CD4-positive, alpha-beta T cell treated with Interferon alpha-2 for 1 hour (primary cell): ENCODE measurements at regions not wholly inside any gene's neighbourhood (a gene's known extent, or its start where the extent isn't known, plus 50 kb on each side); places are given as distances from the start of the nearest gene placed in this dataset.
"Not testable (repeated sequence)": the region's sequence is repeated elsewhere in the genome, so short reads cannot be mapped to it uniquely, and the experiment has no call there.

Experiments used
- DNase-seq, 2 donors: peaks; one replicate each; pipeline ENCODE4 v3.0.0-alpha.2; 2020 to 2022

DNA sequence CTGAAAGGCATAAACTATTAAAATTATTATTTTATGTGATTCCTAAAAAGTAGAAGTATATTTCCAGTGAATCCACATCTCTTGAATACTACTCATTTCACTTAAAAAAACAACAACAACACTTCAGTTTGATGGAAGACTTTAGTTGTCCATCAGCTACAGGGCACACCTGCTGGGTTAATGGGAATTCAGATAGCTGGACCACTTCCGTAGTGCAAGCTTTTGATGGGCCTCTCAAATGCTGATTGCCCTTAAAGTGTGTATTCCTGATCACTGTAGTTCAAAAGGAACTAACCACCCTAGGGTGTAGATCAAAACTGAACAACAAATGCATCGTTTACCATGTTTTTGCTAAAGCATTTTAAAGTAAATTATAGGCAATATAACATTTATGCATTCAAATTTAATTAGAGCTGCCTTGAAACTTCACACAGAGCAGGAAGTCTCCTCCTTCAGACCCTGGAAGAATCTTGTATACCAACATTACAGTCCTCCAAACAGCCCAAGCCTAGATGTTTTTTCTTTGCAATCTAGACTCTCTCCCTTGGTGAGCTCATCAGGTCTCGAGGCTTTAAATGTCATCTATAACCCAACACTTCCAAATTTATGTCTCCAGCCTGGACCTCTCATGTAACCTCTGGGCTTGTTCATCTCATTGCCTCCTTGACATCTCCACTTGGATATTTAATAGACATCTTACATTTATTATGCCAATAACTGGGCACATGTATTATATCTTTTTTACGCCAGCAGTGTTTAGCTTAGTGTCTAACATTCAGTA, 510.1 kb upstream of the SLC39A10 start:
- no peak for DNase-seq

DNA sequence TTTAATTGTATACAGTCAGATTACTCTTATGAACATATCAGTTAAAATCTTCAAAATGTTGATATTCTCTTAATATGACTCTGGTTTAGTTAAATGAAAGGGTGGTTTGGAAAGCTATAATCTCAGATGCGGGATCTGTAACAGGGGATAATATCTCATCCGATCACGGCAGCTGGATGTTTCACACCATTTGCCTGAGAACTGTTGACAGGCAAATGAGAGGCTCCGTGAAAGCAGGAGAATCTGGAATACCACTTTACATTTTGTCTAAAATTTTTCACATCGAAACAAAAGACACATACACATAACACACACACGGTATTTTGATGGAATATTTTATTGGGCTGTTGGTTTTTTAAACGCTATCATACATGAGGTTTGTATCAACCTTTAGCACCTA, 518.6 kb upstream of the SLC39A10 start:
- no peak for DNase-seq

DNA sequence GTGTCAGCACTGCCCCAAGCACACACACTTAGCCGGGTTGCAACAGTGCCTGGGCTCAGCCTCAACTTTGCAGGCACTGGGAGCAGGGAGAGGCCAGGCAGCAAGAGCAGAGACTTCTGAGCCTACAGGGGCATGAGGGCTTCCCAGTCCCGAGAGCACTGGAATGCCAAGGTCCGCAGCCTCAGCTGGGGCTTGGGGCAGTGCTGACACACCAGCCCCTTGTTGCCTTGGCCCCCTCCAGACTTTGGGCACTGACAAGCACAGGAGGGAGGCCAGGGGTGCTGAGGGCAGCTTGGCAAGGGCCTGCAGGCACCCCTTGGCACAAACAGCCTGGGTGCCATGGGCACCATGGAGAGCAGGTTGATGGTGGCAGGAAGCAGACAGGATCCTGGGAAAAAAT, 531.1 kb upstream of the SLC39A10 start:
- not testable (repeated sequence) for DNase-seq

DNA sequence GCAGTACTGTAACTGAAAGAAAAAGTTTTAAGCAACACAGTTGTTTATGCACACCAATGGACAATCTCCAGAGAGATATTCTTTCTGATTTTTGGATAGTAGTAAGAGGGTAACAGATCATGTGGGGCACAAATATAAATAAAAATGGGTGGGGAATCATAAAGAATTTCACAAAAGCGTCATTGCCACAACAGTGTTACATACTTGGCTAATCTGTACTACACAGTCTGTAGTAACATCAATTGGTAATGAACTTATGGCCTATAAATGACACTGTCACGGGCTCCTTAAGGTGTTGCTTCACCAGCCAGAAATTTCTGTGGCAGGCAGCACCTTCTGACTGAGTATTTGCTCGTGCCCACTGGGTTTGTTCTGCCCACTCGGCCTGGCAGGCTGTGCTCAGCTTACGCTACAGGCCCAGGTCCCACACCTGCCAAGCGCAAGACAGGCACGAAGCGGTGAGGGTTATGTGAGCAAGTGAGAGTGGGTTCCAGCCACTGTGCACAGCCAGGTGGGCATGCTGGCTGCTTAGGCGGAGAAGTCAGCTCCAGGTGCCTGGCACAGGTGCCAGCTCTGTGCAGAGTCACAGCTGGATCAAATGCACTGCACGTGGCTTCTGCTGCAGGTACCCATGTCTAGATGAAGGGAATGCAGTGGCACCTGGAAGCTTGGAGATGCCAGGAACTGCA, 532.5 kb upstream of the SLC39A10 start:
- no peak for DNase-seq

DNA sequence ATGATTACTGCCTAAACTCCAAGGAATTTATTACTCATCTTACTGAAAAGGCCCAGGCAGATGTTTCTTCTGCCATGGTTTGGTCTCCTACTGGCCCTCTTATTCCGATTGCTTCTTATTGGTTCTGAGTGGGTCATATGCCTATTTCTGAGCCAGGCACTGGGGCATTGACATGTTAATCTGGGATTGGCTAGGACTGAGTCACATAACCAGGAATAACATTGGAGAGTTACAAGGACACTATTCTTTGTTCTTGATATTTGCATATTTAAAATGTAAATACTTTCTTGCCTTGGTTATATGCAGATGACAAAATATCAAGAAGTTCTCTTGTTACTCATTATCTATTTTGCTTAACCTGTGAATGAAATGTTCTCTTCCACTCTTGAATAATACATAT, 534.4 kb upstream of the SLC39A10 start:
- no peak for DNase-seq

DNA sequence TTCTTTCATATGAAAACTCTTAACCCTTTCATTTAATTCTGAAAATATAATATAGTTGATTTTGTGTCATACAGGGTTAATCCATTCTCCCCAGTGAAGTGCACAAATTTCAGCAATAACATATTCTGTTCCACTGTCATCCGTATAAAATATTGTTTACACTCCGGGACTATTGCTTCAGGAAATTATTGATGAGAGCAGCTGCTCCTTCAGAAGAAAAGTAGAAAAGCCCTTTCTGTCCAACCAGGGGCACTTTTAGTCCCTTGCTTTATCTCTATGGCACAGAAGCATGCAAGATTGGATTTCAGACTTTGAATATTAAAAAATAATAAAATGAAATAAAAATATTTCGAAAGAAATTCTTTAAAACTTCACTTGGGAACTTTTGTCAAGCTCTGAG, 535.7 kb upstream of the SLC39A10 start:
- DNase-seq = no peak

DNA sequence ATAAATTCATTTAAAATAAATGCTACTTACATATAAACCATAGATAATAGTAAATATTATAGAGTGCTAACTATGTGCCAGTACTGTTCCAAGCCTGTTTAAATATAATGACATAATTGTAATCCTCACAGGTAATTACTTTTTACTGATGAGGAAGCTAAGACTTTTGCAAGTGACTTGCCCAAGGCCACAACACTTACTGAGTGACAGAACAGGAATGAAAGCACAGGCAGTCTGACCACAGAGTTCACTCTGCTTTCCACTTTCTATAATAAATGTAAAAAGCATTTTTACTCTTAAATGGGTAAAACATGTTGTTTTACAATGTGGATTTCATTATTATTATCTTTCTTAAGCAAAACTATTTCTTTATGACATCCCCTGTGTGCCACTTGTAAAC, 537.8 kb upstream of the SLC39A10 start:
- DNase-seq = no peak

DNA sequence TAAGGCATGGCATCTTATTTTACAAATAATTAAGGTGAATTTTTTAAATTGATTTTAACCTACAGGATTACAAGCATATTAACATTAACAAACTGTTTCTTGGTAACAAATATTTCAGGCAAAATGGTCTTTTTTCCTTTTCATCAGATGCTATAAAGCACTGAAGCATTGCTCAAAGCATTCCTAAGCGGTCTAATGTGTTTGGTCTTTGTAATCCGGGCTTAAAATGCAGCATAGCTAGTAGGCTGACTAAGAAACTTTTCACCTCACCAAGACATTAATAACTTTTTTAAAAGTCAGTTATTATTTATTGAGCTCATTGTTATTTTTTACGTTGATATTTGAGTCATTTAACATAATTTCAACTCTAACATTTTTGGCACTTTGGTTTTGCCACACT, 538.8 kb upstream of the SLC39A10 start:
- DNase-seq = no peak

DNA sequence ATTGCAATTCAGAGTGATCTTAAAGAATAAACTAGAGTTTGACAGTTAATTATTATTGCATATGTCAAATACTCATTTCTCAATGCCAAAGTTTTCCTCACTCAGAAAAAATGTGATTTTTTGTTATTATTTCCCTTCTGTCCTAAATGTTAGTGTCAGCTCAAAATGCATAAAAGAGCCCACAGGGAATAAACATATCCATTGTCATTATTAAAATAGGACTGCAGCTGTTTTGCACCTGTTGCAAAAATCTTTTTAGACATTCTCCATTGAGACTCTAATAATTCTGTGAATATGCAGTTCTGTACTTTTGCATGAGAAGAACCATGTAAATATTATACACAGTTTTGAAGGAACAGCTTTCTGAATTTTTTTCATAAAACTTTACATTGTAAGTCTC, 540.0 kb upstream of the SLC39A10 start:
- DNase-seq = no peak

DNA sequence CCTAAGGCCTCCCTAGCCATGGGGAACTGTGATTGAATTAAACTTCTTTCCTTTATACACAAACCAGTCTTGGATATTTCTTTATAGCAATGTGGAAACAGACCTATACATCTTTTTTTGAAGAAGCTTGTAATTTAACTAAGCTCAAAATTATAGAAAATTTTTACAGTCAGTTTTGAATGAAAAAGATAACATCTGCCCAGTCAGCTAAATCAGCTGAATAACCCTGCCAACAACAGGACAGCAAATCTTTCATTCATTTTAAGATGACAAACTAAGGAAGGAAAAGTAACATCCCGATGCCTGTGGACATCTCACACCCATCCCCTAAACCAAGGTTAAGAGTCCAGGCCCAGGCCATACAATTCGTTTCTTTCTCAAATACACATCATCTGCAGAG, 541.3 kb upstream of the SLC39A10 start:
- no peak for DNase-seq

DNA sequence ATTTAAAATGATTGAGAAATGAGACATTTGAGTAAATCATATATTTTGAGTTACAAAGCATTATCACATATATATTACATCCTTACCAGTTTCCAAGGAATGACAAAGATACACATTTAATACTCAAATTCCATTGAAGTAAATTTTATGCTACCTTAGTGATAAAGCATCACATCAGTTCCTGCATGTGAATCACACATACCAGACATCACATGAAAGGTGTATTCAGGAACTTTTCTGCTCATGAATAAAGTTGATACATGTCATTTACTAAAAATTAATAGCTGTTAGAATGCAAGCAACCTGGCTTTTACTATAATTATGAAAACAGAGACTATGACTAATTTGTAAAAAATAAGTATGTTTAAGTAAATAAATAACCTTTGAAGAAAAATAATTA, 548.8 kb upstream of the SLC39A10 start:
- DNase-seq = no peak

DNA sequence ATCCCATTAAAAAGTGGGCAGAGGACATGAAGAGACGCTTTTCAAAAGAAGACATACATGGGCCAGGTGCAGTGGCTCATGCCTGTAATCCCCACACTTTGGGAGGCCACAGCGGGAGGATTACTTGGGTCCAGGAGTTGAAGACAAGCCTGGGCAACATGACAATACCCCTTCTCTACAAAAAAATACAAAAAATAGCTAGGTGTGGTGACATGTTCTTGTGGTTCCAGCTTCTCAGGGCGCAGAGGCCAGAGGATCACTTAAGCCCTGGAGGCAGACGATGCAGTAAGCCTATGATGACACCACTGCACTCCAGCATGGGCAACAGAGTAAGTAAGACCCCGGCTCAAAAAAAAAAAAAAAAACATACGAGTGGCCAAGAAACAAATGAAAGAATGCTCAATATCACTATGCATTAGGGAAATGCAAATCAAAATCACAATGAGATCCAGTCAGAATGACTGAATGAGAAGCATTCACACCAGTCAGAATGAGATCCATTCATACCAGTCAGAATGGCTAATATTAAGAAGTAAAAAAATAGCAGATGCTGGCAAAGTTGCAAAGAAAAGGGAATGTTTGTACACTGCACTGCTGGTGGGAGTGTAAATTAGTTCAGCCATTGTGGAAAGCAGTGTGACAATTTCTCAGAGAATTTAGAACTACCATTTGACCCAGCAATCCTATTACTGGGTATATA, 550.2 kb upstream of the SLC39A10 start:
- no peak for DNase-seq

DNA sequence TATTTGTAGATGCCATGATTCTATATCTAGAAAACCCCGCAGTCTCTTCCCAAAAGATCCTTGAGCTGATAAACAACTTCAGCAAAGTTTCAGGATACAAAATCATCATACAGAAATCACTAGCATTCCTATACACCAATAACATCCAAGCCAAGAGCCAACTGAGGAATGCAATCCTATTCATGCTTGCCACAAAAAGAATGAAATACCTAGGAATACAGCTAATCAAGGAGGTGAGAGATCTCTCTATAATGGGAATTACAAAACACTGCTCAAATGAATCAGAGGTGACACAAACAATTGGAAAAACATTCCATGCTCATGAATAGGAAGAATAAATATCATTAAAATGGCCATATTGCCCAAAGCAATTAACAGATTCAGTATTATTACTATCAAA, 551.4 kb upstream of the SLC39A10 start:
- no peak for DNase-seq

DNA sequence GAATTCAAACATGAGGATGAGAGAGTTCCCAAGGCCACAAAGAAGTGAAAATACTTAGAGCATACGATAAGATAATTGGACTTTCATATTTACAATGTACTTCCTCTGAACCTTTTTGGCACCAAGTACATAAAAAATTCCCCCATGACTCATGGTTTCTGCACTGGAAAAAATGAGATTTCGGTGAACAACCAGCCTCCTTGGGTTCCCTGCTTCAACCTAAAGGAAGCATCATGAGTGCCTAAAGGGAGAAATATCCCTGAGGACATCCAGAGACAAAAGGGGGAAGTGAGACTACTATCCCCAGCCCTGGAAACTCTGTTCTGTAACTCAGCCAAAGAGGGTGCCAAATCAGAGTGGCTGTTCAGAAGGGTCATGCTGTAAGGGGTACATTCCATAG, 562.7 kb upstream of the SLC39A10 start:
- DNase-seq = no peak

DNA sequence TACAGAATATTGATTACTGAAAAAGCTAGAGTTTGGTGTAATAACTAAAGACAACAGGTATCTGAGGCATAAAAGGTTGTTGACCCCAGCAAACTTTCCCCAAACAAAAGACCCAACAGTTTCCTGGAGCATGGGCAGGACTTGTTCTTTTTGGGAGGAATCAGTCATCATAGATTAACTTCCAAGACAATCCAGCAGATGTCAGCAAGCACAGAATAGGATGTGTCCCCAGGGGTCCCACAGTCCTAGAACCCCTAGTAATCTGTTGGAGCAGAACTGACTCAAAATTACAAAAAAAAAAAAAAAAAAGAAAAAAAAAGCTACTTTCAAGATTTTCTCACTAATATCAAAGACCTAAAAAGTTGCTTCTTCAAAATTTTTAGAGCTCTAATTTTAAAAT, 564.7 kb upstream of the SLC39A10 start:
- no peak for DNase-seq

DNA sequence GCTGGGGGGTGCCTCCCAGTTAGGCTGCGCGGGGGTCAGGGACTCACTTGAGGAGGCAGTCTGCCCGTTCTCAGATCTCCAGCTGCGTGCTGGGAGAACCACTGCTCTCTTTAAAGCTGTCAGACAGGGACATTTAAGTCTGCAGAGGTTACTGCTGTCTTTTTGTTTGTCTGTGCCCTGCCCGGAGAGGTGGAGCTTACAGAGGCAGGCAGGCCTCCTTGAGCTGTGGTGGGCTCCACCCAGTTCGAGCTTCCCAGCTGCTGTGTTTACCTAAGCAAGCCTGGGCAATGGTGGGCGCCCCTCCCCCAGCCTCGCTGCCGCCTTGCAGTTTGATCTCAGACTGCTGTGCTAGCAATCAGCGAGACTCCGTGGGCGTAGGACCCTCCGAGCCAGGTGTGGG, 584.2 kb upstream of the SLC39A10 start:
- DNase-seq = not testable (repeated sequence)

DNA sequence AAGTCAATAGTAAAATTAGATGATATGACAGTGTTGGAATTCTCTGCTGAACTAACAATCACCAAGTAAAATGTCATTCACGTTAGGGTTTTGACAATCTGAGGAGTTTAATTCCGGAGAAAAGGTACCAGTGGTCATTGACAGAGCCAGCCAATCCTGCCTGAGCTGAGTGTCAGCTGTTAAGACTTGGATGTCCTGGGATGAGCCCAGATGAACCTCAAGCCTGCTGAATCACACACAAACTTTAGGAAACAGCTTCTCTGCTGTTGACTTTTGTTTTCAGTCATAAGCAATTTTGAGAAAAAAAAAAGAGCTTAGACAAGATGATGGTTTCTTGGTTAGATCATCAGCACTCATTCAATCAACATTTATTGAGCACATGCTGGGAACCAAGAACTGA, 600.0 kb upstream of the SLC39A10 start:
- no peak for DNase-seq

DNA sequence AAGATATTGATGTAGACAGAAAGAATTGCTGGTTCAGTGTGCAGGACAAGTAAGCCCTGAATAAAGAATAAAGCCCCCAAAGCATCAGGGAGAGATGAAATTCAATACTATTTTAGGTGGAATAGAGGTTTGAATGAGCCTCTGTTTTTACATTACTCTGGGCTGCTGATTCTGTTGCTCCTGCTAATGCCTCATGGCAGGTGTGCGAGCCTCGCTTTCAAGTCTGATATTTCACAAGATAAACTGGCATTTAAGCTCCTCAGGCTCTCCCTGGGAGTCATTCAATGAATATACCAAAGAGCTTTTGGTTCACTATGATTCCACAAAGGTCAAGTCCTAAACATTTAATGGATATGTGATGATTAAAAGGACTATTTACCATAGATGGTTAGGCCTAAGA, 601.0 kb upstream of the SLC39A10 start:
- no peak for DNase-seq

DNA sequence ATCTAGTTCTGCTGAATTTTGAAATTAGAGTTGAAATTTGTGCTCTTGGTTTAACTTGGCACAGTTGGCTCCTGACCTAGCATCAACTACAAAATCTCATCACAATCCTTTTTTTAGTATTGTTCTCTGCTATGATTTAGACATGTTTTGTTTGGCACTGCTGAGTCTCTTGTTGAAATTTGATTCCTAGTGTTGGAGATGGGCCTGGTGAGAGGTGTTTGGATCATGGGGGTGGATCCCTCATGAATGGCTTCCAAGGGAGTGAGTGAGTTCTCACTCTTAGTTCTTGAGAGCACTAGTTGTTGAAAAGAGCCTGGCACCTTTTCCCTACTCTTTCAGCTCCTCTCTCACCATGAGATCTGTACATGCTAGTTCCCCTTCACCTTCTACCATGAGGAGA, 605.6 kb upstream of the SLC39A10 start:
- DNase-seq = no peak

DNA sequence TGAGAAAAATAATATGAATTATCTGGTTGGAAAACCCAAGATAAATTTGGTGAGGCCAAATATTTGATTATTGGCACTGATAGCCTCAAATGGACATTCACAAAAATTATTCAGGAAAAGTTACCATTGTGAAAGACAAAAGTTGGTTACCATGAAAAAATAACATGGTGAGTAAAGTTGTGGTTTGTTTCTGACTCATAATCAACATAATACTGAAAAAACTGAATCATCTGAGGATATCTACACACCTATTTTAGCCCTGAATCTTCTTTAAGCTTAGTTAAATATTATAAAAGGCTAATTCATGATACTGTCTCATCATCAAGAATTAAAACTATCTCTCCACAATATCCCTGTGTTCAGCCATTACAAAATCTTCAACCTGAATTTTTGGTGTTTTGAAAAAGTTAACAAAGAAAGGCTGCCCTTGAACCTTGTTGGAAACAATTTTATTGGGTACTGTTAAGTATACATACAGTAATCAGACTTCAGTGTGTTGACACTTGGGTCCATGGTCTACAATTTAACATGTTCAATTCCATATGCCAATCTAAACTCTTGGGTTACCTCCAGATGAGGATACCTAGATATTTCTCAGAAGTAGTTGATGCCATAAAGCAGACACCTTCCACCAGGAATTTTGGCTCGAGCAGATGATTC, 607.5 kb upstream of the SLC39A10 start:
- no peak for DNase-seq

DNA sequence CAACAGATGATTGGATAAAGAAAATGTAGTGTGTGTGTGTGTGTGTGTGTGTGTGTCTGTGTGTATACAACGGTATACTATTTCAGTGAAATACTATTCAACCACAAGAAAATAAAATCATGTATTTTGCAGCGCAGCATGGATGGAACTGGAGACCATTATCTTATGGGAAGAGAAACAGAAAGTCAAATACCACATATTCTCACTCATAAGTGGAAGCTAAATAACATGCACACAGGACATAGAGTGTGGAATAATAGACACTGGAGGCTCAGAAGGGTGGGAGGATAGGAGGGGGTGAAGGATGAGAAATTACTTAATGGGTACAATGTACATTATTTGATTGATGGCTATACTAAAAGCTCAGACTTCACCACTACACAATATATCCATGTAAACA, 609.1 kb upstream of the SLC39A10 start:
- DNase-seq = no peak

DNA sequence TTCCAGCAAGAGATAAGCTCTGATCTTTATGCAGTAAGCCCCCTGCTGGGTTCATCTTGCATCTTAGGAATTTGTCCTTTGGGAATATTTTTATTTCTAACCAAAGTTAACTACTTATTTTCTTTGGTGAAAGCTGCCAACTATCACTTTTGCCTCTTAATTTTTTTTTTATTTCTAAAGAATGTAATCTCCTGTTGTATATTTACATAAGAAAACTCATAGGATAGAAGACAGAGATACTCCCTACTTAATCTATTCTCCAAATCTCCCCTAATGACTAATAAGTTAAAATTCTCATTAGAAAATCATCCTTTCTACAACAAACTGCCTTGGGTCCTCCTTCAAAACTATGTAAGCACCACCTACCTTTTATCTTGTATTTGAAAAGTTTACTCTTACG, 612.2 kb upstream of the SLC39A10 start:
- DNase-seq = no peak

DNA sequence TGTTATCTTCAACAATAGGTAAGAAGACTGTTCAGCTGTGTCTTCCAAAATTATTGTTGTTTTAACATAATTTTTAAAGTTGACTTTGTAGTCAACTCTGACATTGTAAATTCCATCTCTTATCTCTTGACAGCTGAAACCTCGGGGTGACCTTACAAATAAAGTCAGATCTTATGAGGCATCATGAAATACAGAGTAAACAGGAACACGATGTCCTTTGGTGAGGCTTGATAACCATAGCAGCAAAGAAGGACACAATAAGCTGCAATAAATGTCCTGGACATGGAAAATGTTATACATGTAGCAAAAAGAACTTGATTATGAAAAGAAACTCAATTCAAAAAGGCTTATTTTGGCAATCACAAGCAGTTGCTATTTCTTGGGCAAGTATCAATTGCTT, 618.9 kb upstream of the SLC39A10 start:
- no peak for DNase-seq

DNA sequence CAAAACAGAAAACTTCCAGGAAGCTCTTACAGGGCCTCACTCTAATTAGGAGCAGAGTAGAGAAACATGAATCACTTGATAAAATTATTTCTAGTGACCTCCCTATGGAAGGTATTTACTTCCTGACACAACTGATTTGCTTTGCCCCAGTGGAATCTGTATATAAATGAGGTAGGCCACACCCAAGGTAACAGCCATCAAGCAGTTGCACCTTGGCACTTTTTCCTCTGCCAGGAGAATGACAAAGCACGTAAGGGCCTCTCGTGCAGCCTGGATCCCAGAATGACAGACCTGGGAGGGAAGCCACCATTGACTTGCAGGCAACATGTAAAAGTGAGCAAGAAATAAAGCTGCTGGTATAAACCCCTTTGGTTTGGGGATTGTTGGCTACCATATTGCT, 620.0 kb upstream of the SLC39A10 start:
- no peak for DNase-seq
